ENCODE measurements at regions not wholly inside any gene's neighbourhood (a gene's known extent, or its start where the extent isn't known, plus 50 kb on each side); places are given as distances from the start of the nearest gene placed in this dataset.

DNA sequence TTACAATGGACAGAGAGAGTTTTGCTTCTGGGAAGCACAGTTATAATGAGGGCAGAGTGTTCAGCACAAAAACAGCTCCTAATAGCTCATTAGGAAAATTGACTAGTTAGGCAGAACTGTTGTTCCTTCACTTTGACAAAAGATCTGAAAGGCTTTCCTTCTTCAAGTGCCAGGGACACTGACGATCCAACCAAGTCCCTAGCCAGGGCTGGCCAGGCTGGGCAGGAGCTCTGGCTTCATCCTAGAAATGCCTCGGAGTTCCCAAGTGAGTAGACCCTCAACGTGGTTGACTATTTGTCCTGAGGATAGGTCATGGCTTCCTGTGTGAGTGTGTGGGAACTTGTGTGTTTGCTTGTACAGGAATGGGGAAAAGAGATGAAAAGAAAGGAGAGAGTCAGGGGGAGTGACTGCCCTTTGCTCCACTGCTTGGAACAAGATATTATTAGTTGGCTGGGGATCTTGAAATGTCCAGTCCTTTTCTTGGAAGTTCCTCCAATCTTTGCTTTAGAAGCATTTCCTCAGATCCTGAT, 617.9 kb downstream of the NTRK3 start:
- no peaks in the 10 kb centered on the region for H3K9me3 Mint-ChIP-seq
- Histone ChIP-seq H3K36me3 (no peaks in the 10 kb centered on the region), H3K79me2 (ENCODE audit: low read depth) (no peaks in the 10 kb centered on the region), H3K9me3 (ENCODE audit: low read depth) (no peaks in the 10 kb centered on the region), H3K27me3 (no peaks in the 10 kb centered on the region), H3K9ac (no peak overlapping the region), H3K4me3 (no peak overlapping the region), H4K20me1 (ENCODE audit: low read depth) (no peaks in the 10 kb centered on the region), H3K27ac (no peak overlapping the region), H2AFZ (replicated peaks) (no peak overlapping the region), H3F3A (ENCODE audit: low read depth) (no peaks in the 10 kb centered on the region), H3K4me2 (no peak overlapping the region), H3K4me1 (no peaks in the 10 kb centered on the region)
- H3K4me1 Mint-ChIP-seq = no peaks in the 10 kb centered on the region
- no peak for TF ChIP-seq EZH2phosphoT487 (IDR thresholded peaks at IDR 0.05)
- no peak for TF ChIP-seq CTCF (IDR thresholded peaks at IDR 0.05)
- no peak for TF ChIP-seq EZH2 (IDR thresholded peaks at IDR 0.05)
- no peak overlapping the region for H3K4me3 Mint-ChIP-seq
- H3K27ac Mint-ChIP-seq = no peak overlapping the region
- no peaks in the 10 kb centered on the region for H3K36me3 Mint-ChIP-seq
- no peak for DNase-seq (ENCODE audit: low spot score)
- peaks cover 2% of the 10 kb centered on the region for H3K27me3 Mint-ChIP-seq (ENCODE audit: insufficient read depth, low read depth)

- no peaks in the 10 kb centered on the region for H3K36me3 ChIP-seq
- H3K4me3 ChIP-seq = no peak overlapping the region
- Mint-ChIP-seq H3K36me3 (no peaks in the 10 kb centered on the region), H3K27me3 (ENCODE audit: insufficient read depth, low read depth) (peaks cover 2% of the 10 kb centered on the region), H3K4me1 (no peaks in the 10 kb centered on the region), H3K27ac (no peak overlapping the region), H3K4me3 (no peak overlapping the region), H3K9me3 (no peaks in the 10 kb centered on the region)
- no peak for DNase-seq (ENCODE audit: low spot score)
- no peak overlapping the region for H3K27ac ChIP-seq
- no peak for TF ChIP-seq EZH2 (IDR thresholded peaks at IDR 0.05)
- no peak for TF ChIP-seq EZH2phosphoT487 (IDR thresholded peaks at IDR 0.05)
- TF ChIP-seq CTCF (IDR thresholded peaks at IDR 0.05) = no peak
- no peak overlapping the region for H2AFZ ChIP-seq (replicated peaks)
- no peaks in the 10 kb centered on the region for H3K9me3 ChIP-seq (ENCODE audit: low read depth)
- no peaks in the 10 kb centered on the region for H3K4me1 ChIP-seq
- H3K4me2 ChIP-seq = no peak overlapping the region
- H3F3A ChIP-seq (ENCODE audit: low read depth) = no peaks in the 10 kb centered on the region
- no peaks in the 10 kb centered on the region for H4K20me1 ChIP-seq (ENCODE audit: low read depth)
- H3K9ac ChIP-seq = no peak overlapping the region
- no peaks in the 10 kb centered on the region for H3K27me3 ChIP-seq
- no peaks in the 10 kb centered on the region for H3K79me2 ChIP-seq (ENCODE audit: low read depth)
These were observed 622.2 kb downstream of the NTRK3 start for GRCh38 chr15:87634361-87634760.

GRCh38 chr15:87633525-87633924, 623.0 kb downstream of the NTRK3 start:
- no peak for DNase-seq (ENCODE audit: low spot score)
- Mint-ChIP-seq H3K4me1 (no peaks in the 10 kb centered on the region), H3K4me3 (no peak overlapping the region), H3K9me3 (no peaks in the 10 kb centered on the region), H3K27ac (no peak overlapping the region), H3K36me3 (no peaks in the 10 kb centered on the region), H3K27me3 (ENCODE audit: insufficient read depth, low read depth) (peaks cover 2% of the 10 kb centered on the region)
- Histone ChIP-seq H3K4me1 (no peaks in the 10 kb centered on the region), H3K79me2 (ENCODE audit: low read depth) (no peaks in the 10 kb centered on the region), H3K4me3 (no peak overlapping the region), H3K4me2 (no peak overlapping the region), H3K27ac (no peak overlapping the region), H4K20me1 (ENCODE audit: low read depth) (no peaks in the 10 kb centered on the region), H3K27me3 (no peaks in the 10 kb centered on the region), H3K9me3 (ENCODE audit: low read depth) (no peaks in the 10 kb centered on the region), H3F3A (ENCODE audit: low read depth) (no peaks in the 10 kb centered on the region), H2AFZ (replicated peaks) (no peak overlapping the region), H3K36me3 (no peaks in the 10 kb centered on the region), H3K9ac (no peak overlapping the region)
- TF ChIP-seq CTCF (IDR thresholded peaks at IDR 0.05) (no peak), EZH2 (IDR thresholded peaks at IDR 0.05) (no peak), EZH2phosphoT487 (IDR thresholded peaks at IDR 0.05) (no peak)

Measured in neural progenitor cell (in vitro differentiated cells).